Prostate gland (tissue), 2 donors: ENCODE measurements at regions not wholly inside any gene's neighbourhood (a gene's known extent, or its start where the extent isn't known, plus 50 kb on each side); places are given as distances from the start of the nearest gene placed in this dataset.
A peak's percentile ranks its signal among the peaks of the same experiment; 100 is the strongest.

ENCODE experiments used
- DNase-seq: peaks from one replicate; pipeline ENCODE4 v3.0.0-alpha.2; 2019; ENCODE audit warnings: low spot score
- H3K27ac ChIP-seq, 2 donors: fragments of 200-600 bp; sonication (generic); 2 replicates each; pipeline ENCODE4 v1.5.1; 2017 to 2019
- H3K27me3 ChIP-seq: fragments of 200-600 bp; sonication (generic); replicated peaks from 2 replicates; pipeline ENCODE4 v1.5.1; 2019; ENCODE audit not compliant: insufficient read depth
- H3K36me3 ChIP-seq, 2 donors: fragments of 200-600 bp; sonication (generic); 1 replicate in 1 of 2; 2 replicates in 1 of 2; pipeline versions ENCODE4 v1.5.1 to v1.8.1; 2017 to 2019
- H3K4me1 ChIP-seq: fragments of 200-600 bp; sonication (generic); replicated peaks from 2 replicates; pipeline ENCODE4 v1.5.1; 2019
- H3K4me3 ChIP-seq, 2 donors: fragments of 200-600 bp; sonication (generic); 2 replicates each; pipeline ENCODE4 v1.5.1; 2017 to 2019
- H3K9me3 ChIP-seq: fragments of 200-600 bp; sonication (generic); 2 replicates; pipeline ENCODE4 v1.5.1; 2017
- POLR2A ChIP-seq: fragments of 450-650 bp; IDR thresholded peaks from one replicate; pipeline ENCODE4 v1.6.1; 2016; ENCODE audit warnings: antibody characterized with exemption, mild to moderate bottlenecking
- POLR2AphosphoS5 ChIP-seq: sonication (generic); formaldehyde crosslinking; IDR thresholded peaks from one replicate; pipeline ENCODE4 v1.6.1; 2017; ENCODE audit warnings: antibody characterized with exemption
- WGBS: methylation state at CpG from one replicate; pipeline ENCODE4 v1.1.5; 2018; 5-methylcytosine and 5-hydroxymethylcytosine counted together
- intact Hi-C: fragments of 100-400 bp; cut with DNase I; formaldehyde crosslinking; loops from one replicate; pipeline ENCODE4 v1.14.2; 2022
- TF ChIP-seq, protein P1 (sequence below), 4 experiments: fragments of 200-600 bp in 2 of 4; fragments of 450-650 bp in 2 of 4; sonication (generic) in 2 of 4; IDR thresholded peaks; 1 replicate in 3 of 4; 2 replicates in 1 of 4; pipeline ENCODE4 v1.5.1; 2016 to 2019; ENCODE audit warnings: antibody characterized with exemption in 4 of 4, mild to moderate bottlenecking in 2 of 4, moderate library complexity in 2 of 4

GRCh38 chr13:107650081-107650701, 565.1 kb downstream of the LIG4 start:
- TF ChIP-seq POLR2AphosphoS5 = no peak
- TF ChIP-seq, protein P1, sequence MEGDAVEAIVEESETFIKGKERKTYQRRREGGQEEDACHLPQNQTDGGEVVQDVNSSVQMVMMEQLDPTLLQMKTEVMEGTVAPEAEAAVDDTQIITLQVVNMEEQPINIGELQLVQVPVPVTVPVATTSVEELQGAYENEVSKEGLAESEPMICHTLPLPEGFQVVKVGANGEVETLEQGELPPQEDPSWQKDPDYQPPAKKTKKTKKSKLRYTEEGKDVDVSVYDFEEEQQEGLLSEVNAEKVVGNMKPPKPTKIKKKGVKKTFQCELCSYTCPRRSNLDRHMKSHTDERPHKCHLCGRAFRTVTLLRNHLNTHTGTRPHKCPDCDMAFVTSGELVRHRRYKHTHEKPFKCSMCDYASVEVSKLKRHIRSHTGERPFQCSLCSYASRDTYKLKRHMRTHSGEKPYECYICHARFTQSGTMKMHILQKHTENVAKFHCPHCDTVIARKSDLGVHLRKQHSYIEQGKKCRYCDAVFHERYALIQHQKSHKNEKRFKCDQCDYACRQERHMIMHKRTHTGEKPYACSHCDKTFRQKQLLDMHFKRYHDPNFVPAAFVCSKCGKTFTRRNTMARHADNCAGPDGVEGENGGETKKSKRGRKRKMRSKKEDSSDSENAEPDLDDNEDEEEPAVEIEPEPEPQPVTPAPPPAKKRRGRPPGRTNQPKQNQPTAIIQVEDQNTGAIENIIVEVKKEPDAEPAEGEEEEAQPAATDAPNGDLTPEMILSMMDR (IDR thresholded peaks at IDR 0.05) = peak in 3 of 4 experiments; percentile 41 to 46 (median 42)
- intact Hi-C loops = loop anchor here (2.0 to 5.0 kb wide), 2 partner anchors 273 to 439 kb away; no protein-coding TSS in a partner anchor
- DNase-seq = no peak

DNA sequence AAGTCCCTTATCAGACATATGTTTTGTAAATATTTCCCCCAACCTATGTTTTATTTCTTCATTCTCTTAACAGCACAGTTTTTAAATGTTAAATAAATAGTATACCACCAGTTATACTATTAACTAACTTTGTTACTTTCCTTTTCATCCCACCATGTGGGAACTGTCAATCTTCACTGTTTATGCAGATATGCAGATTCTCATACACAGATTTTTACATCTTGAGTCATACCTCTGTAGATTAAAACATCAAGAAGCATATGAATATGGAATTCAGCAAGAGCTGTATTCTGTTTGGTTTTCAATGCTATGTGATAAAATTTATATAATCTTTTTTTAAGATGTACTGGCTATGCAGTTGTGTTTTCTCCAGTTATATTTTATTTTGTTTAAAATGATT, 566.3 kb downstream of the LIG4 start:
- H3K27me3 ChIP-seq = no peaks in the 10 kb centered on the region
- TF ChIP-seq, protein P1 (IDR thresholded peaks at IDR 0.05) = no peak
- TF ChIP-seq POLR2AphosphoS5 (no peak), POLR2A (no peak)
- no peak for DNase-seq
- no peaks in the 10 kb centered on the region for H3K9me3 ChIP-seq
- no peaks in the 10 kb centered on the region for H3K36me3 ChIP-seq
- no peak overlapping the region for H3K4me3 ChIP-seq
- H3K4me1 ChIP-seq = no peaks in the 10 kb centered on the region
- intact Hi-C loops = no loop called here
- H3K27ac ChIP-seq = no peak overlapping the region

More at GRCh38 chr13:107650081-107650701, 565.1 kb downstream of the LIG4 start:
- no peaks in the 10 kb centered on the region for H3K27me3 ChIP-seq
- no peak overlapping the region for H3K4me3 ChIP-seq
- WGBS = 20% methylated on average over 15 of the region's 15 CpGs
- no peaks in the 10 kb centered on the region for H3K4me1 ChIP-seq
- H3K9me3 ChIP-seq = no peaks in the 10 kb centered on the region
- H3K36me3 ChIP-seq = no peaks in the 10 kb centered on the region
- H3K27ac ChIP-seq = no peak overlapping the region

GRCh38 chr13:107644136-107644535, 571.2 kb downstream of the LIG4 start:
- Histone ChIP-seq H3K27ac (no peak overlapping the region), H3K4me3 (no peak overlapping the region), H3K36me3 (no peaks in the 10 kb centered on the region), H3K9me3 (no peaks in the 10 kb centered on the region), H3K27me3 (no peaks in the 10 kb centered on the region), H3K4me1 (no peaks in the 10 kb centered on the region)
- TF ChIP-seq, protein P1 (IDR thresholded peaks at IDR 0.05) = no peak
- no peak for TF ChIP-seq POLR2AphosphoS5
- TF ChIP-seq POLR2A = no peak
- intact Hi-C loops = no loop called here
- WGBS = 55% methylated on average over 4 of the region's 4 CpGs
- no peak for DNase-seq

GRCh38 chr13:107643615-107644014, 571.7 kb downstream of the LIG4 start:
- no peak overlapping the region for H3K4me3 ChIP-seq
- no peaks in the 10 kb centered on the region for H3K4me1 ChIP-seq
- TF ChIP-seq, protein P1 (IDR thresholded peaks at IDR 0.05) = no peak
- TF ChIP-seq POLR2AphosphoS5 = no peak
- no peak for TF ChIP-seq POLR2A
- H3K27ac ChIP-seq = no peak overlapping the region
- WGBS = 86% methylated on average over 1 of the region's 1 CpG
- intact Hi-C loops = no loop called here
- no peak for DNase-seq
- H3K27me3 ChIP-seq = no peaks in the 10 kb centered on the region
- H3K9me3 ChIP-seq = no peaks in the 10 kb centered on the region
- no peaks in the 10 kb centered on the region for H3K36me3 ChIP-seq

DNA sequence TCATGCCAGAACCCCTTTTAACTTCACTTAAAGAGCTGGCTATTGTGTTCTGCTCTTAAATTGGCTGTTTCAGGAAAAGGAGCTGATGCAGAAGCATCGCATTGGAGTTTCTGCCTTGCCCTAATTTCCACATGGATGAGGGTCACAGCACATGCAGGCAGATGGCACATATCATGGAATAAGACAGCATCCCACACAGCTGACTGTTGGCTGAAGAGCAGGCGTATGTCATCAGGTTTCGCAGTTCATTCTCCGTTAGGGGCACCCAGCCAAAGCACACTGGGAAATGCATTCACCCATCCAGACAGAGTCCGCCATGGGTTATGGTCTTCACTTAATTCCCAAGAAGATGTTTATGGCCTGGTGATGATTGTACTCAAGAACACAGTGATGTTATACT, 572.5 kb downstream of the LIG4 start:
- no peaks in the 10 kb centered on the region for H3K9me3 ChIP-seq
- no peaks in the 10 kb centered on the region for H3K27me3 ChIP-seq
- H3K4me3 ChIP-seq = no peak overlapping the region
- no peaks in the 10 kb centered on the region for H3K36me3 ChIP-seq
- H3K4me1 ChIP-seq = no peaks in the 10 kb centered on the region
- 81% methylated on average over 5 of the region's 5 CpGs for WGBS
- no peak for DNase-seq
- no peak overlapping the region for H3K27ac ChIP-seq
- TF ChIP-seq, protein P1 (IDR thresholded peaks at IDR 0.05) = no peak
- no peak for TF ChIP-seq POLR2A
- TF ChIP-seq POLR2AphosphoS5 = no peak
- intact Hi-C loops = no loop called here
